Right lobe of liver (tissue), 4 donors: ENCODE measurements at regions not wholly inside any gene's neighbourhood (a gene's known extent, or its start where the extent isn't known, plus 50 kb on each side); places are given as distances from the start of the nearest gene placed in this dataset.

ENCODE experiments used
- CTCF ChIP-seq, 4 donors: fragments of 200-600 bp in 3 of 4; fragments of 450-650 bp in 1 of 4; IDR thresholded peaks; one replicate each; pipeline versions ENCODE4 v1.5.1 to v1.8.0; 2016 to 2022; ENCODE audit warnings: antibody characterized with exemption in 4 of 4, mild to moderate bottlenecking in 2 of 4
- POLR2A ChIP-seq: fragments of 450-650 bp; IDR thresholded peaks from one replicate; pipeline ENCODE4 v1.6.1; 2017; ENCODE audit warnings: antibody characterized with exemption, mild to moderate bottlenecking
- donor health status: DM: no; HTN: no; CAD: no.
- donor health status: DM: no; HTN: no; CAD: no.
- donor health status: DM: no; HTN: yes; CAD: no.

GRCh38 chr3:74281705-74282104 lies 332.8 kb downstream of the CNTN3 start:
- no peak for TF ChIP-seq CTCF (IDR thresholded peaks at IDR 0.05)
- TF ChIP-seq POLR2A, result no peak
